Smooth muscle cell (in vitro differentiated cells): ENCODE measurements at regions not wholly inside any gene's neighbourhood (a gene's known extent, or its start where the extent isn't known, plus 50 kb on each side); places are given as distances from the start of the nearest gene placed in this dataset.

ENCODE experiments used
- DNase-seq: peaks from one replicate; lab custom pipeline; 2025; ENCODE audit not compliant: unreplicated experiment; lab: John Stamatoyannopoulos, UW
- H2AFZ ChIP-seq: fragments of 200-600 bp; sonication (generic); 2 replicates; pipeline ENCODE4 v1.6.0; 2016; ENCODE audit warnings: antibody characterized with exemption, low read depth, mild to moderate bottlenecking
- H3F3A ChIP-seq: fragments of 200-600 bp; sonication (generic); 2 replicates; pipeline ENCODE4 v1.6.0; 2017; ENCODE audit warnings: antibody characterized with exemption, low read depth
- H3K27ac ChIP-seq: fragments of 200-600 bp; sonication (generic); 2 replicates; pipeline ENCODE4 v1.5.1; 2016; ENCODE audit warnings: low read depth, mild to moderate bottlenecking
- H3K27me3 ChIP-seq: fragments of 200-600 bp; sonication (generic); 2 replicates; pipeline ENCODE4 v1.6.1; 2016; ENCODE audit warnings: low read depth, mild to moderate bottlenecking
- H3K36me3 ChIP-seq: fragments of 200-600 bp; sonication (generic); 2 replicates; pipeline ENCODE4 v1.5.1; 2016; ENCODE audit warnings: low read depth
- H3K4me1 ChIP-seq: fragments of 200-600 bp; sonication (generic); 2 replicates; pipeline ENCODE4 v1.5.1; 2016; ENCODE audit warnings: low read depth
- H3K4me2 ChIP-seq: fragments of 200-600 bp; sonication (generic); 2 replicates; pipeline ENCODE4 v1.6.0; 2016; ENCODE audit warnings: mild to moderate bottlenecking
- H3K4me3 ChIP-seq: fragments of 200-600 bp; sonication (generic); 2 replicates; pipeline ENCODE4 v1.5.1; 2016; ENCODE audit warnings: mild to moderate bottlenecking
- H3K79me2 ChIP-seq: fragments of 200-600 bp; sonication (generic); 2 replicates; pipeline ENCODE4 v1.6.0; 2016; ENCODE audit warnings: low read depth, mild to moderate bottlenecking
- H3K9ac ChIP-seq: fragments of 200-600 bp; sonication (generic); 2 replicates; pipeline ENCODE4 v1.6.0; 2016; ENCODE audit warnings: low read depth
- H3K9me3 ChIP-seq: fragments of 200-600 bp; sonication (generic); replicated peaks from 2 replicates; pipeline ENCODE4 v1.5.1; 2016; ENCODE audit warnings: low read depth
- H4K20me1 ChIP-seq: fragments of 200-600 bp; sonication (generic); 2 replicates; pipeline ENCODE4 v1.6.0; 2016; ENCODE audit warnings: low read depth
- WGBS: methylation state at CpG from one replicate; pipeline ENCODE4 v1.1.7; 2016; ENCODE audit warnings: low lambda C conversion rate; 5-methylcytosine and 5-hydroxymethylcytosine counted together
- TF ChIP-seq, protein P1 (sequence below): fragments of 200-600 bp; sonication (generic); IDR thresholded peaks from 2 replicates; pipeline ENCODE4 v1.5.1; 2017; ENCODE audit warnings: borderline replicate concordance, mild to moderate bottlenecking, antibody characterized with exemption; ENCODE audit not compliant: insufficient read depth, poor library complexity, severe bottlenecking

DNA sequence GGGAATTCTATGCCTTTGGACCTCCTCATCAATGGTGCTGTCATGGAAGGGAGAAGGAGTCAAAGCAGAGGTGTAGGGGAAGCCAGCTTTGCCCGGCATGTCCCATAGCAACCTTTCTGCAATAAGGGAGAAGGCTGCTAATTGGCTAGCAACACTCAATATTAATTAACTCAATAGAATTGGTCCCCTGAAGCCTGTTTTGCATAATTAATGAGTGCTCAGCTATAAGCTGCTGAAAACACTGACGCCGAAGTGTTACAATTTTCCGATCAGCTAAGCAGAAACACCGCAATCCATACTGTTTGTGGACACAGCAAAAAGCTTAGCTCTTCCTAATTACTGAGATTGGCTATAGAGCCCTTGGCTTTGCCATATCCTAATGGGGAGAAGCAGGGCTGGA lies 245.0 kb downstream of the CSNK2A3 start:
- no peaks in the 10 kb centered on the region for H3K36me3 ChIP-seq
- no peaks in the 10 kb centered on the region for H3K9me3 ChIP-seq
- no peak overlapping the region for H3K9ac ChIP-seq
- H3K27me3 ChIP-seq = no peaks in the 10 kb centered on the region
- no peak for DNase-seq
- H3K79me2 ChIP-seq = no peaks in the 10 kb centered on the region
- no peak overlapping the region for H3K4me3 ChIP-seq
- no peaks in the 10 kb centered on the region for H4K20me1 ChIP-seq
- H2AFZ ChIP-seq = no peak overlapping the region
- 97% methylated on average over 5 of the region's 5 CpGs for WGBS
- no peaks in the 10 kb centered on the region for H3F3A ChIP-seq
- TF ChIP-seq, protein P1, sequence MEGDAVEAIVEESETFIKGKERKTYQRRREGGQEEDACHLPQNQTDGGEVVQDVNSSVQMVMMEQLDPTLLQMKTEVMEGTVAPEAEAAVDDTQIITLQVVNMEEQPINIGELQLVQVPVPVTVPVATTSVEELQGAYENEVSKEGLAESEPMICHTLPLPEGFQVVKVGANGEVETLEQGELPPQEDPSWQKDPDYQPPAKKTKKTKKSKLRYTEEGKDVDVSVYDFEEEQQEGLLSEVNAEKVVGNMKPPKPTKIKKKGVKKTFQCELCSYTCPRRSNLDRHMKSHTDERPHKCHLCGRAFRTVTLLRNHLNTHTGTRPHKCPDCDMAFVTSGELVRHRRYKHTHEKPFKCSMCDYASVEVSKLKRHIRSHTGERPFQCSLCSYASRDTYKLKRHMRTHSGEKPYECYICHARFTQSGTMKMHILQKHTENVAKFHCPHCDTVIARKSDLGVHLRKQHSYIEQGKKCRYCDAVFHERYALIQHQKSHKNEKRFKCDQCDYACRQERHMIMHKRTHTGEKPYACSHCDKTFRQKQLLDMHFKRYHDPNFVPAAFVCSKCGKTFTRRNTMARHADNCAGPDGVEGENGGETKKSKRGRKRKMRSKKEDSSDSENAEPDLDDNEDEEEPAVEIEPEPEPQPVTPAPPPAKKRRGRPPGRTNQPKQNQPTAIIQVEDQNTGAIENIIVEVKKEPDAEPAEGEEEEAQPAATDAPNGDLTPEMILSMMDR = no peak
- no peak overlapping the region for H3K4me2 ChIP-seq
- H3K4me1 ChIP-seq = no peaks in the 10 kb centered on the region
- H3K27ac ChIP-seq = no peak overlapping the region

DNA sequence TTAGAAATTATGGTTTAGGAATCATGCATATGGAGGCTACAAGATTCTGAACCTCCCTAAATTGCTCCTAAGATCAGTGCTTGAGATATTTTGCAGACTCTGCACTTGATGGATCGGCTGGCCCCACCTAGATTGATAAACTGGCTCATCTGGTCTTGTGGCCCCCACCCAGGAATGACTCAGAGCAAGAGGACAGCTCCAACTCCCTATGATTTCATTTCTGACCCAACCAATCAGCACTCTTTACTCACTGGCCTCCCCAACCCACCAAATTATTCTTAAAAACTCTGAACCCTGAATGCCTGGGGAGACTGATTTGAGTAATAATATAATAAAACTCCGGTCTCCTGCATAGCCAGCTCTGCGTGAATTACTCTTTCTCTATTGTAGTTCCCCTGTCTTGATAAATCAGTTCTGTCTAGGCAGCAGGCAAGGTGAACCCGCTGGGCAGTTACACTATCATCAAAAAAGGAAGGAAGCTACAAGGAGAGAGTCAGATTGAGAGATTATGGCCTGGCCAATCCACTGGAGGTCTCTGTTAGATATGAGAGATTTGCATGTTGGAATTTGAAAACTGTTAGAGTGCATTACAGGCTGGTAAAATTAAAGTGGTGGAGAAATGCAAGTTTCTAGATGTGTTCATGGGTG lies 245.8 kb downstream of the CSNK2A3 start:
- no peak overlapping the region for H3K4me2 ChIP-seq
- WGBS = 84% methylated on average over 4 of the region's 4 CpGs

DNA sequence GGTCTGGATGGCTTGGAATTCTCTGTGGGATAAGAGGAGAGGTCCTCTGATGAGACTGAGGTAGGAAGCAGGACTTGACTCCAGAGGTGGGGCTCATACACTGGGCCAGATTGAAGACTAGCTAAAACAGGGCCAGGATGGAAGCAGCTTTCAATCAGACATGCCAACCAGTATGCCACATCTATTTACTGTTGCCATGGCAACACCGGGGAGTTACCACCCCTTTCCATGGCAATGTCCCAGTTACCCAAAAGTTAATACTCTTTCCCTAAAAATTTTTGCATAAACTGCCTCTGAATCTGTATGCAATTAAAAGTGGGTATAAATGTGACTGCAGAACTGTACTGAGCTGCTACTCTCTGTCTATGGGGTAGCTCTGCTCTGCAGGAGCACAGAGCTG lies 247.5 kb upstream of the ZBED5 start:
- 100% methylated on average over 1 of the region's 1 CpG for WGBS
- TF ChIP-seq, protein P1 = no peak
- DNase-seq = no peak

More for the DNA sequence above, 245.8 kb downstream of the CSNK2A3 start:
- DNase-seq = no peak
- Histone ChIP-seq H3K79me2 (no peaks in the 10 kb centered on the region), H3K4me3 (no peak overlapping the region), H3K9me3 (no peaks in the 10 kb centered on the region), H3F3A (no peaks in the 10 kb centered on the region), H3K27me3 (no peaks in the 10 kb centered on the region), H3K9ac (no peak overlapping the region), H3K36me3 (no peaks in the 10 kb centered on the region), H3K4me1 (no peaks in the 10 kb centered on the region), H2AFZ (no peak overlapping the region), H4K20me1 (no peaks in the 10 kb centered on the region), H3K27ac (peak overlapping the region; percentile 19)
- TF ChIP-seq, protein P1 = no peak

More for the DNA sequence above, 247.5 kb upstream of the ZBED5 start:
- Histone ChIP-seq H3K4me1 (no peaks in the 10 kb centered on the region), H3K27ac (no peak overlapping the region), H3K9ac (no peak overlapping the region), H3K4me3 (no peak overlapping the region), H3F3A (no peaks in the 10 kb centered on the region), H4K20me1 (no peaks in the 10 kb centered on the region), H2AFZ (no peak overlapping the region), H3K27me3 (no peaks in the 10 kb centered on the region), H3K4me2 (no peak overlapping the region), H3K36me3 (no peaks in the 10 kb centered on the region), H3K79me2 (no peaks in the 10 kb centered on the region), H3K9me3 (no peaks in the 10 kb centered on the region)
